Sigmoid colon (tissue), 6 donors: ENCODE measurements at regions not wholly inside any gene's neighbourhood (a gene's known extent, or its start where the extent isn't known, plus 50 kb on each side); places are given as distances from the start of the nearest gene placed in this dataset.
"Not testable (repeated sequence)": the region's sequence is repeated elsewhere in the genome, so short reads cannot be mapped to it uniquely, and the experiment has no call there.

ENCODE experiments used
- DNase-seq: peaks from one replicate; pipeline ENCODE4 v3.0.0-alpha.2; 2019
- H3K27ac ChIP-seq, 4 donors: fragments of 200-600 bp; sonication (generic); one replicate each; pipeline ENCODE4 v1.5.1; 2016 to 2019; ENCODE audit warnings: mild to moderate bottlenecking in 1 of 4
- H3K27me3 ChIP-seq, 3 donors: fragments of 200-600 bp; sonication (generic); one replicate each; pipeline ENCODE4 v1.5.1; 2019; ENCODE audit warnings: mild to moderate bottlenecking in 1 of 3
- H3K36me3 ChIP-seq, 4 donors: fragments of 200-600 bp; sonication (generic); one replicate each; pipeline ENCODE4 v1.5.1; 2016 to 2019
- H3K4me1 ChIP-seq, 4 donors: fragments of 200-600 bp; sonication (generic); one replicate each; pipeline ENCODE4 v1.5.1; 2017 to 2019
- H3K4me3 ChIP-seq, 4 donors: fragments of 200-600 bp; sonication (generic); one replicate each; pipeline ENCODE4 v1.5.1; 2017 to 2019; ENCODE audit warnings: mild to moderate bottlenecking in 2 of 4, moderate library complexity in 1 of 4
- H3K9me3 ChIP-seq, 4 donors: fragments of 200-600 bp in 3 of 4; sonication (generic) in 3 of 4; one replicate each; pipeline versions ENCODE4 v1.5.1 to v1.6.1; 2013 to 2019
- EP300 ChIP-seq, 4 donors: sonication (generic); formaldehyde crosslinking; IDR thresholded peaks; one replicate each; pipeline ENCODE4 v1.6.1; 2017; ENCODE audit warnings: antibody characterized with exemption in 4 of 4
- POLR2A ChIP-seq, 2 donors: fragments of 450-650 bp; IDR thresholded peaks; one replicate each; pipeline ENCODE4 v1.6.1; 2016; ENCODE audit warnings: antibody characterized with exemption in 2 of 2, mild to moderate bottlenecking in 2 of 2, moderate library complexity in 2 of 2
- POLR2AphosphoS5 ChIP-seq, 4 donors: sonication (generic); formaldehyde crosslinking; IDR thresholded peaks; one replicate each; pipeline ENCODE4 v1.6.1; 2017; ENCODE audit warnings: antibody characterized with exemption in 4 of 4
- WGBS, 2 donors: extraction: QIAGEN DNeasy Blood & Tissue Kit; methylation state at CpG; one replicate each; pipeline ENCODE4 v1.1.7; 2013; 5-methylcytosine and 5-hydroxymethylcytosine counted together
- intact Hi-C: fragments of 100-400 bp; cut with DNase I; formaldehyde crosslinking; loops from one replicate; pipeline ENCODE4 v1.15.1; 2023
- TF ChIP-seq, protein P1 (sequence below), 4 experiments: fragments of 450-650 bp in 3 of 4; fragments of 200-600 bp in 1 of 4; IDR thresholded peaks; one replicate each; pipeline ENCODE4 v1.5.1; 2016 to 2019; ENCODE audit warnings: antibody characterized with exemption in 4 of 4, mild to moderate bottlenecking in 3 of 4, moderate library complexity in 2 of 4
- donor health status: healthy with polysubstance abuse.
- donor health status: healthy.

DNA sequence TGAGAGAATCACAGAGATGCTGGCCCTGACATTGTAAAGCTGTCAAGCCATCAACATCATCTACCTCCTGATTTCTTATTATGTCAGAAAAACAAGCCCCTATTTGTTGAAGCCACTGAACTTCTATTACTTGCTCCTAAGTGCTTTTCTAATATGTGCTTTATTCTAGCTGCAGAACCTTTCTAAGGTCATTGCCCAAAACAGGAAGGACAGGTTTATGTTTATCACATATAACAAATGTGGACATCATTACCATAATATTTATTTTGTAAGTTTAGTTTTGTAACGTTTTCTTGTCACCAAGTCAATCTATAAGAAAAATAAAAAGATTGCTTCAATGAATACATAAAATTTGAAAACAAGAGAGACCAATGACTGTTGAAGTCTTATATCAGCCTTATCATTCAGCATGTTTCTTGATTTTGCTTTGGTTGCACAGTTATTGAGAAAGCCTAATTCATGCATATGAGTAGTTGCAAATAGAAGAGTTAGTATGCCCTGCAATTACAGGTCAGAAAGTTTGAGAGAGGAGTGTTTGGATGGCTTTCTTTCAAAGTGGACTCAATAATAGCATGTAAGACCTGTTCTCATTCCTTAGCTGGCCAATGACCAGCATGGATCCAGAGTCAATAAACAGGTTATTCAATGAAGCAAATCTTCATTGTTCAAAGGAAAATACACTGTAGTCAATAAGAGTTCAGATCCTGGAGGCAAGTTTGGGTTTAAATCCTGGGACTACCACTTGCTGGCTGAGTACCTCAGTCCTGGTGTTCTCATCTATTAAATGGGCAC lies 84.1 kb downstream of the MAB21L3 start:
- Histone ChIP-seq H3K36me3 (no peaks in the 10 kb centered on the region), H3K27me3 (no peaks in the 10 kb centered on the region), H3K4me1 (no peaks in the 10 kb centered on the region), H3K9me3 (no peaks in the 10 kb centered on the region), H3K27ac (no peak overlapping the region), H3K4me3 (no peak overlapping the region)
- intact Hi-C loops: no loop called here
- WGBS, 2 donors: 1 to 21% methylated on average over 1 of the region's 1 CpG
- no peak for TF ChIP-seq EP300 (IDR thresholded peaks at IDR 0.05)
- TF ChIP-seq POLR2AphosphoS5 (IDR thresholded peaks at IDR 0.05): no peak
- no peak for TF ChIP-seq POLR2A (IDR thresholded peaks at IDR 0.05)
- TF ChIP-seq, protein P1, sequence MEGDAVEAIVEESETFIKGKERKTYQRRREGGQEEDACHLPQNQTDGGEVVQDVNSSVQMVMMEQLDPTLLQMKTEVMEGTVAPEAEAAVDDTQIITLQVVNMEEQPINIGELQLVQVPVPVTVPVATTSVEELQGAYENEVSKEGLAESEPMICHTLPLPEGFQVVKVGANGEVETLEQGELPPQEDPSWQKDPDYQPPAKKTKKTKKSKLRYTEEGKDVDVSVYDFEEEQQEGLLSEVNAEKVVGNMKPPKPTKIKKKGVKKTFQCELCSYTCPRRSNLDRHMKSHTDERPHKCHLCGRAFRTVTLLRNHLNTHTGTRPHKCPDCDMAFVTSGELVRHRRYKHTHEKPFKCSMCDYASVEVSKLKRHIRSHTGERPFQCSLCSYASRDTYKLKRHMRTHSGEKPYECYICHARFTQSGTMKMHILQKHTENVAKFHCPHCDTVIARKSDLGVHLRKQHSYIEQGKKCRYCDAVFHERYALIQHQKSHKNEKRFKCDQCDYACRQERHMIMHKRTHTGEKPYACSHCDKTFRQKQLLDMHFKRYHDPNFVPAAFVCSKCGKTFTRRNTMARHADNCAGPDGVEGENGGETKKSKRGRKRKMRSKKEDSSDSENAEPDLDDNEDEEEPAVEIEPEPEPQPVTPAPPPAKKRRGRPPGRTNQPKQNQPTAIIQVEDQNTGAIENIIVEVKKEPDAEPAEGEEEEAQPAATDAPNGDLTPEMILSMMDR (IDR thresholded peaks at IDR 0.05): no peak
- no peak for DNase-seq

- H3K27ac ChIP-seq, intact Hi-C loops, DNase-seq, H3K27me3 ChIP-seq, H3K4me3 ChIP-seq, H3K9me3 ChIP-seq, H3K36me3 ChIP-seq, H3K4me1 ChIP-seq: not testable (repeated sequence)
- 85 to 87% methylated on average over 2 of the region's 2 CpGs for WGBS, 2 donors
Measured at GRCh38 chr1:116200343-116200742, 89.1 kb downstream of the MAB21L3 start.

- H3K36me3 ChIP-seq: no peaks in the 10 kb centered on the region
- H3K9me3 ChIP-seq: no peaks in the 10 kb centered on the region
- H3K4me3 ChIP-seq: no peak overlapping the region
- no peaks in the 10 kb centered on the region for H3K4me1 ChIP-seq
- no peak for DNase-seq
- 93 to 97% methylated on average over 3 of the region's 3 CpGs for WGBS, 2 donors
- no peak overlapping the region for H3K27ac ChIP-seq
- TF ChIP-seq EP300 (IDR thresholded peaks at IDR 0.05): no peak
- intact Hi-C loops: no loop called here
- no peaks in the 10 kb centered on the region for H3K27me3 ChIP-seq
Measured at GRCh38 chr1:116201911-116202310, 90.7 kb downstream of the MAB21L3 start.

GRCh38 chr1:116203181-116203723 lies 92.1 kb downstream of the MAB21L3 start:
- TF ChIP-seq POLR2AphosphoS5 (IDR thresholded peaks at IDR 0.05) (no peak), POLR2A (IDR thresholded peaks at IDR 0.05) (no peak), EP300 (IDR thresholded peaks at IDR 0.05) (no peak)
- TF ChIP-seq, protein P1 (IDR thresholded peaks at IDR 0.05): no peak
- DNase-seq: no peak
- no peaks in the 10 kb centered on the region for H3K36me3 ChIP-seq
- no peaks in the 10 kb centered on the region for H3K9me3 ChIP-seq
- H3K27me3 ChIP-seq: no peaks in the 10 kb centered on the region
- 60 to 79% methylated on average over 5 of the region's 5 CpGs for WGBS, 2 donors
- intact Hi-C loops: no loop called here
- H3K4me1 ChIP-seq: no peaks in the 10 kb centered on the region
- H3K4me3 ChIP-seq: no peak overlapping the region
- H3K27ac ChIP-seq: no peak overlapping the region

DNA sequence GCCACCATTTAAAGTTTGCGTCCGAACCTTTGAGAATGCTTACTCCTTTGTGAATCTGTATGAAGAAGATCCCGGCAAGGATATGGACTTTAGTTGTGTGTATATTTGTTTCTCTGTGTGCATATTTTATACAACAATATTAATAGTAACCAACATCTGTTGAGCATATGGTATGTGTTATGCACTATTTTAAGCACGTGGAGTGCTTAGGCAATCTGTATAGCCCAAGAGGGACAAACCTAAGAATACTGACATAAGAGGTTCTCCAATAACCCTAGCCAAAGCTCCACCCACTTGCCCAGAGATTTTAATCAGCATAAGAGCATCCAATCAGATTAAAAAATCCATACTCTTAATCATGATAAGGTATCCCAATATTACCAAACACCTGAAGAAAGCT lies 92.7 kb downstream of the MAB21L3 start:
- intact Hi-C loops: no loop called here
- Histone ChIP-seq H3K36me3 (no peaks in the 10 kb centered on the region), H3K4me3 (no peak overlapping the region), H3K9me3 (no peaks in the 10 kb centered on the region), H3K4me1 (no peaks in the 10 kb centered on the region), H3K27ac (no peak overlapping the region), H3K27me3 (no peaks in the 10 kb centered on the region)
- 79 to 85% methylated on average over 4 of the region's 4 CpGs for WGBS, 2 donors
- DNase-seq: no peak
- no peak for TF ChIP-seq POLR2AphosphoS5 (IDR thresholded peaks at IDR 0.05)
- no peak for TF ChIP-seq EP300 (IDR thresholded peaks at IDR 0.05)
- TF ChIP-seq, protein P1 (IDR thresholded peaks at IDR 0.05): no peak
- TF ChIP-seq POLR2A (IDR thresholded peaks at IDR 0.05): no peak
